ENCODE measurements at regions not wholly inside any gene's neighbourhood (a gene's known extent, or its start where the extent isn't known, plus 50 kb on each side); places are given as distances from the start of the nearest gene placed in this dataset.

DNA sequence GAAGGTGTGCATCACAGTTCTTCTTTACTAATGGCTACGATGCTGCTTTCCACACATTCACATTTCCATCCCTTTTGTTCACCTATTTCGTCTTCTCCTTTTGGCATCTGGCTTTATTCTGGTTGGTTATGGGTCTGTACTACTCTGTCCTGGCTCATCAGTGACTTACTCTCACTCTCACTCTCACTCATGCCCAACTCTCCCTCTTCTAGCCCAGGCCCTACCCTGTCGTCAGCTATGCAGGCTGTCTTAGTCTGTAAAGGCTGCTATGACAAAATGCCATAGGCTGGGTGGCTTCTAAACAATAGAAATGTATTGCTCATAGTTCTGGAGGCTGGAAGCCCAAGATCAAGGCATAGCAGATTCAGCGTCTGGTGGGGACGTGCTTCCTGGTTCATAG lies 105.6 kb upstream of the PUDP start:
- intact Hi-C loops (cut with micrococcal nuclease), result no loop called here
- DNase-seq (no peak), ATAC-seq (ENCODE audit: low read depth) (no peak)
- H3K27me3 Mint-ChIP-seq, result no peaks in the 10 kb centered on the region
- TF ChIP-seq, protein P1, sequence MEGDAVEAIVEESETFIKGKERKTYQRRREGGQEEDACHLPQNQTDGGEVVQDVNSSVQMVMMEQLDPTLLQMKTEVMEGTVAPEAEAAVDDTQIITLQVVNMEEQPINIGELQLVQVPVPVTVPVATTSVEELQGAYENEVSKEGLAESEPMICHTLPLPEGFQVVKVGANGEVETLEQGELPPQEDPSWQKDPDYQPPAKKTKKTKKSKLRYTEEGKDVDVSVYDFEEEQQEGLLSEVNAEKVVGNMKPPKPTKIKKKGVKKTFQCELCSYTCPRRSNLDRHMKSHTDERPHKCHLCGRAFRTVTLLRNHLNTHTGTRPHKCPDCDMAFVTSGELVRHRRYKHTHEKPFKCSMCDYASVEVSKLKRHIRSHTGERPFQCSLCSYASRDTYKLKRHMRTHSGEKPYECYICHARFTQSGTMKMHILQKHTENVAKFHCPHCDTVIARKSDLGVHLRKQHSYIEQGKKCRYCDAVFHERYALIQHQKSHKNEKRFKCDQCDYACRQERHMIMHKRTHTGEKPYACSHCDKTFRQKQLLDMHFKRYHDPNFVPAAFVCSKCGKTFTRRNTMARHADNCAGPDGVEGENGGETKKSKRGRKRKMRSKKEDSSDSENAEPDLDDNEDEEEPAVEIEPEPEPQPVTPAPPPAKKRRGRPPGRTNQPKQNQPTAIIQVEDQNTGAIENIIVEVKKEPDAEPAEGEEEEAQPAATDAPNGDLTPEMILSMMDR (IDR thresholded peaks at IDR 0.05), result no peak
- peaks cover 18% of the 10 kb centered on the region for H3K36me3 Mint-ChIP-seq (ENCODE audit: low read depth)
- POLR2A ChIA-PET, result no interaction called here
- H3K4me3 Mint-ChIP-seq, result no peak overlapping the region
- CTCF ChIA-PET, result no interaction called here
- peak overlapping the region; percentile 70 for H3K27ac Mint-ChIP-seq
- peaks cover 31% of the 10 kb centered on the region for H3K4me1 Mint-ChIP-seq
- H3K9me3 Mint-ChIP-seq, result no peaks in the 10 kb centered on the region

DNA sequence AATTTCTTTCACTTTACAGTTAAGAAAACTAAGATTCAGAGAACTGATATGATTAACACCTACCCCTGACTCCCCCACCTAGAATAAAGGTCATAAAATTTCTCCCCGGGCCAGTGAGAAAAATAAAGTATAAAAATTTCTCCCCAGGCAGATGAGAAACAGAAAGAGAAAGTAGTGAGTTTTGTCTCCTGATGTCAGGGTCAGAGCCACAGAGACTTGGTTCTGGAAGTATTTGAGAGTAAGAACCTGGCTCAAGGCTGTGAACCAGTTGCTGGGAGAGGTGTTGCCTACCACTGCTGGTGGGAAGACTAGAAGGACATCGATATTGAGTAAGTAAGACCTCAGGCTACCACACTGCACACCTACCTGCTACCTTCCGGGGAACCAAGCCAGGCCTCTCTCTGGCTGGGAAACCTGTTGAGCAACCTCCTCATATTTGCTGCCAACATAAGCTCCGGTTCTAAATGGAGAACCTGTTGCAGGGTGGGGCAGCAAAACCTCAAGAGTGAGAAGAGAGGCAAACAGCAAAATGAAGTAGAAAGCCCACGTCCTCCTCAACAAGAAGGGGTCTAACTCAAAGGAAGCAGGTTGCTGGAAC lies 104.2 kb upstream of the PUDP start:
- intact Hi-C loops (cut with micrococcal nuclease), result no loop called here
- Mint-ChIP-seq H3K27ac (no peak overlapping the region), H3K4me3 (peak overlapping the region; percentile 19), H3K36me3 (ENCODE audit: low read depth) (peaks cover 10% of the 10 kb centered on the region), H3K27me3 (no peaks in the 10 kb centered on the region), H3K9me3 (no peaks in the 10 kb centered on the region), H3K4me1 (peaks cover 31% of the 10 kb centered on the region)
- ATAC-seq (ENCODE audit: low read depth), result no peak
- DNase-seq, result no peak
- TF ChIP-seq, protein P1 (IDR thresholded peaks at IDR 0.05), result no peak
- CTCF ChIA-PET, result no interaction called here
- POLR2A ChIA-PET, result no interaction called here

DNA sequence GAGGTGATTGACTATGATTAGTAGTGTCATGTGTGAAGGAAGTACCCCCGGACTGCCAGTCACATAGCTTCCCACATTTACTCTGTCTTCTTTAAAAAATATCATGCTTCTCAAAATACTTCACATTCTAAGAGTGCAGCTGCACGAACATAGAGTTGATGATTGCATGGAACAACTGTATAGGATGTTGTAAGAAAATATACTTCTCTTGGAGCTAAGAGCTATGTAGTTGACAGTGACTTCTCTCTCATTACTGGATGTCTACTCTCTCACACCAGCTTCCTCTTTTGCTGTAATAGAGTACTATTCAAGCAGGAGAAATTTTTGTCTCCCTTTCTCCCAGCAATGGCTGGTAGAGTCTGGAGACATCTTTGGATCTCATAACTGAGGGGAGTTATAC lies 99.4 kb upstream of the PUDP start:
- DNase-seq, result no peak
- no peak overlapping the region for H3K4me3 Mint-ChIP-seq
- TF ChIP-seq, protein P1 (IDR thresholded peaks at IDR 0.05), result no peak
- intact Hi-C loops (cut with micrococcal nuclease), result no loop called here
- H3K9me3 Mint-ChIP-seq, result no peaks in the 10 kb centered on the region
- no peak for ATAC-seq (ENCODE audit: low read depth)
- H3K4me1 Mint-ChIP-seq, result peaks cover 18% of the 10 kb centered on the region
- H3K27ac Mint-ChIP-seq, result no peak overlapping the region
- no peaks in the 10 kb centered on the region for H3K36me3 Mint-ChIP-seq (ENCODE audit: low read depth)
- ChIA-PET CTCF (no interaction called here), POLR2A (no interaction called here)
- no peaks in the 10 kb centered on the region for H3K27me3 Mint-ChIP-seq

DNA sequence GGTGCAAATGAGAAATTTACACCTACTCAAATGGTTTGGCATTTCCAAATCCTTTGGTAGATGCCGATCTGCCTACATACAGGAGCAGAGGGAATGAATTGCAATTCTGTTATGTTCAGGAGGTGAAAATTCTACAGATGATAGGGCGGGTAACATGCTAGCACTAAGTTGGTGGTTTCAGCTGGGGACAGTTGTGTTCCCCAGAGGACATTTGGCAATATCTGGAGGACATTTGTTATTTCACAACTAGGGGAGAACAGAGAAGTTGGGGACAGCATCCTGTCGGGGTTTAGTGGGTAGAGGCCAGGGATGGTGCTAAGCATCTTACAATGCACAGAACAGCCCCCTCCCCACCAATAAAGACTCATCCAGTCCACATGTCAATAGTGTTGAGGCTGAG lies 96.5 kb upstream of the PUDP start:
- H3K4me3 Mint-ChIP-seq, result no peak overlapping the region
- H3K9me3 Mint-ChIP-seq, result no peaks in the 10 kb centered on the region
- TF ChIP-seq, protein P1 (IDR thresholded peaks at IDR 0.05), result no peak
- H3K27me3 Mint-ChIP-seq, result no peaks in the 10 kb centered on the region
- H3K4me1 Mint-ChIP-seq, result peaks cover 8% of the 10 kb centered on the region
- no peak overlapping the region for H3K27ac Mint-ChIP-seq
- ATAC-seq (ENCODE audit: low read depth), result no peak
- no peak for DNase-seq
- intact Hi-C loops (cut with micrococcal nuclease), result no loop called here
- ChIA-PET POLR2A (no interaction called here), CTCF (no interaction called here)
- no peaks in the 10 kb centered on the region for H3K36me3 Mint-ChIP-seq (ENCODE audit: low read depth)

DNA sequence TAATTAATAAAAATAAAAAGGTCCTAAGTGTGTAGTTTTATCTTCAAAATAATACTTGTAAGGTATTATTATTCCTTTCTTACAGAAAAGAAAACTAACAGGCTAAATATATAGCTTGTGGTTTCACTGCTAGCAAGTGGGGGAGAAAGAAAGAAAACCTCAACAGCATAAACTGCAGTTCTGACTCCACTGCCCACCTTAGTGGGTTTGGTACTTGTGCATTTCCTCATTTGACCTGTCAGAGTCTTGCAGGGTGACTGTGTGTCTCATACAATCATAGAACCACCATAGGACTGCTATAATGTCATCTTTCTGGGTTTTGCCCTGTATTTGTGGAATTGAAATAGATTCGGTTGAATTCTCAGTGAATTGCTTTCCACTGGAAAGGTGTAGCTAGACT lies 94.7 kb upstream of the PUDP start:
- POLR2A ChIA-PET, result no interaction called here
- H3K36me3 Mint-ChIP-seq (ENCODE audit: low read depth), result peaks cover 2% of the 10 kb centered on the region
- no peak overlapping the region for H3K27ac Mint-ChIP-seq
- no peak for DNase-seq
- no peak for ATAC-seq (ENCODE audit: low read depth)
- H3K27me3 Mint-ChIP-seq, result no peaks in the 10 kb centered on the region
- H3K9me3 Mint-ChIP-seq, result peaks cover 3% of the 10 kb centered on the region
- CTCF ChIA-PET, result no interaction called here
- TF ChIP-seq, protein P1 (IDR thresholded peaks at IDR 0.05), result no peak
- intact Hi-C loops (cut with micrococcal nuclease), result loop anchor here (2.0 kb wide), 1 partner anchor 18 kb away; no protein-coding TSS in a partner anchor
- no peak overlapping the region for H3K4me3 Mint-ChIP-seq
- peaks cover 8% of the 10 kb centered on the region for H3K4me1 Mint-ChIP-seq
